HUDEP-2 (cell line): ENCODE measurements at regions not wholly inside any gene's neighbourhood (a gene's known extent, or its start where the extent isn't known, plus 50 kb on each side); places are given as distances from the start of the nearest gene placed in this dataset.

Source experiments
- DNase-seq, 76 experiments: peaks; one replicate each; lab custom pipeline; 2025; ENCODE audit not compliant: unreplicated experiment in 76 of 76; lab: John Stamatoyannopoulos, UW

DNA sequence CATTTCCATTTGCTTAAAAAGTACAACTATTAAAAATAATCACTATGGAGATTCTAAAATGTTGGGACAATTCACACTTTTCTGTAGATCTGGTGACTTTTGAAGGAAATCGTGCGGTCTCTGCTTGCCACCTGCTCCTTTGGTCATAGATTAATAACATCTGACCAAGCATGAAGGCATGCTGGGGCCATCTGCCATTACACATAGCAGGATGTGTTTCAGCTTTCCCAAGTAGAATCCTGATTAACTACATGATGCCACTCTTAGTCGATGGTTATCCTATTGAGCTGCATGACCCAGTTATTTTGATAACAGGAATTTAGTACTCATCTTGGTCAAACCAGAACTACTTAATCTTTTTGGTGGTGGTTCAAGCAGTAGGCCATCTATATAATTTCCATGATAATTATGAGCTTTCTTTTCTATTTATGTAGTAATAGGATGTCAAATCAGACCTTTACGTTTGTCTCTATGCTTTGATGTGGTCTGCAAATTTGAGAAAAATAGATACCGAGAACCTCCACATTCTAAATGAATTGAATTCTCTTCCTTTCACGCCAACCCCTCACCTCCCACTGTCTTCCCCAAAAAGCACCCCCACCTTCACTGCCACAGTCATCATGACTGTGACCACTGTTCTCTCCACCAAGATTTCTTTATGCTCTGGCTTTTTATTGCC is 158.1 kb downstream of the DIPK2A start:
- no peak for DNase-seq

DNA sequence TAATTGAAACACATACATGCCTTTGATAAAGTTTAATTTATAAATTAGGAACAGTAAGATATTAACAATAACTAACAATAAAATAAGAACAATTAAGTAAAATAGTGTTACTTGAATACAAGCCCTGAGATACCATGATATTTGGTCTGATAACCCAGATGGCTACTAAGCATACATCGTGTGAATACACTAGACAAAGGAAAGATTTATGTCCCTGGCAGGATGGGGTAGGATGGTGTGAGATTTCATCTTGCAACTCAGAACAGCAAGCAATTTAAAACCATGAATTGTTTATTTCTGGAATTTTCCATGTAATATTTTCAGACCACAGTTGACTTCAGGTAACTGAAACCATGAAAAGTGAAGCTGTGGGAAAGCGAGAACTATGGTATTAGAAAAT is 169.5 kb downstream of the DIPK2A start:
- no peak for DNase-seq

DNA sequence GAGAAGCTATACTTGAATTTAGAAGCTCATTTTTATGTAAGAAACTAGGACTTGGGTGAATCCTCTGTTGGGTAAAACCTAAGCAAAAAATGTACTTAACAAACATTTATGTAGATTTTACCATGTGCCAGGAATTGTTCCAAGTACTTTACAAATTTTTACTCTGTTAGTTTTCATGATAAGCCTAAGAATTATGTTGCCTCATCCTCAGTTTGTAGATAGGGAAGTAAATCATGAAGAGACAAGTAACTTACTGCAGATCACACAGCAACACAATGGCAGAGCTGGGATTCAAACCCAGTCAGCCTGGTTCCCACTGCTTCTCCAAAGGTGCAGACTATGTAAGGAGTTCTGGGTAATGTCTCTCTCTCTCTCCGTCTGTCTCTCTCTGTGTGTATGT is 169.9 kb downstream of the DIPK2A start:
- DNase-seq = no peak

DNA sequence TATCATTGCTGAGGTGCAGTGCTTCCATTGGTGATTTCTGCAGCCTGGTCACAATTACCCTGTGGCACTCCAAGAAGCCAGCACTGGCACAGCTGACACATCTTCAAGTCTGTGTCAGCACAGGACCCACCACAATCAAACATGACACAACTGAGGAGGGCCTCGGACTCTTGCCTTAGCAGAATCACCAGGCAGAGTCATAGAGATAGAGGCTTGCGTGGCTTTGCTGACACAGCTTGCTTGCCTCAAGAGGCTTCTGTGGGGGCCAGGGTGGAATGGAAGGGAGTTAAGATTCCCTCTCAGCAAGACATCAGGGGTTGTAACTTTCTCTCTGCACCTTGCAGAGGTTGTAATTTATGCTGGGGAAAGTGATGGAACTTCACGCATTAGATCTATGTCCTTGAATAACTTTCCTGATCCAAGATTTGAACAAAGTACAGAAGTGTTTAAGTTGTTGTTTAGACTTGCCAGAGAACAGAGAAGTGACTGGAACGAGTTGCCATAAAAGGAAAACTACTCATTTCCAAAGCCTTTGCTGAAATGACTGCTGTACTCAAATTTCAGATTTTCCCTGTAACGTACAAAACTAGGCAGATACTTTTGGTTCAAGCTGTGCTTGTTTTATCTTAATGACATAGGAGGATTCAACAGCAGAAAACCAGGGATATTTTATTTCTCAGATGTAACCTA is 170.7 kb downstream of the DIPK2A start:
- DNase-seq = no peak

DNA sequence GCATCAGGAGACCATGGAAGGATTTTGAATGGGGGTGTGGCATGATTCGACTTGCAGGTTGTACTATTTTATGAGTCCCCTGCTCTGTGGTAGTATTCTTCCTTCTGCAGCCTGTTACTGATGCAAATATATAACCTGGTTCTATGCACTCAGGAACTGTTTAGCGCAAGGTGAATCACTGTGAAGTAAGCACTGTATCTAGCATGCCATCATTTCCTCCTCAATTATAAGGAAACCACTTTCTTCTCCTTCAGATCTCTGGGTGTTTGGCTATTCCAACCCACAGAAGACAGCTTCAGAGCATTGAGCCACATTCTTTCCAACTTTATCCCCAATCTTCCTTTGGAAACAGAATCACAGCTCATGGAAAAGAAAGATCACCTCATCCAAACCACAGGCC is 176.7 kb downstream of the DIPK2A start:
- no peak for DNase-seq

DNA sequence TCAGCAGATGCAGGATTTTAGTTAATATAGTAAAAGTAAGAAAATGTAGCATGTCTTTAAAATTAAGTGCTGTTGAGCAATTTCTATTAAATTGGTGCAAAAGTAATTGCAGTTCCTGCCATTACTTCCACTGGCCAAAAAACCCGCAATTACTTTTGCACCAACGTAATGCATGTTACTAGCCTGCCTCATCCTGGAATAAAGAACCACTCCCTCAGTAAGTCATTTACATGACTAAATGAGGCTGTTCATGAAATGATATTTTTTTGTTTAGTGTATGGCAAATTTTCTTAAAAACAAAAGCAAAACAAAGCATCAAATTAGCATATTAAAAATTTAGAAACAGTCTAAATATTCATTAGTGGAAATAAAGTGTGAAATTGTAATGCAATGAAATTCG is 180.4 kb downstream of the DIPK2A start:
- no peak for DNase-seq

DNA sequence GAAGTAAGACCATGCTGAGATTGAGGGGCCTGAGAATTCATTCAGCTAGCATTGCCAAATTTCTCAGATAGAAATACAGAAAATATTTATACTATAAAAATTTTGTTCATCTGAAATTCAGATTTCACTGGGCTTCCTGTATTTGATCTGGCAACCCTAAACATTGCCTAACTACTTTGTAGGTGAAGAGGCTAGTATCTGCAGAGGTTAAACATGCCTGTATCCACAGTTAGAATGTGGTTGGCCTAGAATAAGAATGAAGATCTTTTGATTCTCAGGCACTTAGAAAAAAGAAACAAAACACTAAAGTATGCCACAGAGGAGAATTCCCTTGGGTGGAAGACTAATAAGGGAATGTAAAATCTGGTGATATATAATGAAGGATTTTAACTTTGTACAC is 189.0 kb downstream of the DIPK2A start:
- no peak for DNase-seq

DNA sequence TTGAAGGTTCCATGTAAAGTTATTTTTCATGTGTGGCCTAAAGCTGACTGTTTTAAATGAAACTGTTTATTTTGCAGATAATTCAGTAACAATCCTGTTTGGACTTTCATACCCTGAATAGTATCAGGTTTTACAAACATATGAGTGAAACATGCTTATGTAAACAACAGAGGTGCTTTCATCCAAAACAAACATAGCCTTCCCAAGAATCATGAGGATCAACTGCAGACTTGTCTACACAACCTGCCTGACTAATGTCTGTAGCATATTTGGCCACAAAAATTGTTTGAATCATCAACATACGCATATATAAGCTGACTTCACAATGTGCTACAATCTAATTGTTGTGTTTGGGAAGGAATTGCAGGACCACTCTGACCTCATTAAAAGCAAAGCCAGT is 190.4 kb downstream of the DIPK2A start:
- DNase-seq = no peak

DNA sequence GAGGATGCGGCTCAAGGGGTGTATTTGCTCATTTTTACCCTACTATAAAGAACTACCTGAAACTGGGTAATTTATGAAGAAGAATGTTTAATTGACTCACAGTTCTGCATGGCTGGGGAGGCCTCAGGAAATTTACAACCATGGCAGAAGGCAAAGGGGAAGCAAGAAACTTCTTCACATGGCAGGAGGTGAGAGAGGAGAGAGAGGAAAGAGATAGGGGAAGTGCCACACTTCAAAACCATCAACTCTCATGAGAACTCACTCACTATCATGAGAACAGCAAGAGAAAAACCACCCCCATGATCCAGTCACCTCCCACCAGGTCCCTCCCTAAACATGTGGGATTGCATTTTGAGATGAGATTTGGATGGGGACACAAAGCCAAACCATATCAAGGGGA is 192.7 kb downstream of the DIPK2A start:
- no peak for DNase-seq

DNA sequence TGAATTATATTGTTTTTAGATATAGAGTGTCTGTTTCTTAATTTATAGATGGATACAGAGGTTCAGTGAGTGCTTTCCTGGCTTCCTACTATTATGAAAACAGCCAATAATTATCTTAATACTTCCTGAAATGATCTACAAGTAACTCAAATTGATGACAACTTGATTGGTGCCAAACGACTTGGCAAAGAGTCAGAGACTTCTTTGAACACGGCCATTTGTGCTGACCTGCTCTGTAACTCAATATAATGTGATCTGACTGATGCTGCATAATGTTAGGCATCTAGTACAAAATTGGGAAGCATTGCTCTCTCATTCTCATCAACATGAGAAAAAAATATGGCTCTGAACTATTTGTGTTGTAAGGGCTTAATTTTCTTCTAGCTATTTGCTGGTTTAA is 193.9 kb downstream of the DIPK2A start:
- DNase-seq = no peak

DNA sequence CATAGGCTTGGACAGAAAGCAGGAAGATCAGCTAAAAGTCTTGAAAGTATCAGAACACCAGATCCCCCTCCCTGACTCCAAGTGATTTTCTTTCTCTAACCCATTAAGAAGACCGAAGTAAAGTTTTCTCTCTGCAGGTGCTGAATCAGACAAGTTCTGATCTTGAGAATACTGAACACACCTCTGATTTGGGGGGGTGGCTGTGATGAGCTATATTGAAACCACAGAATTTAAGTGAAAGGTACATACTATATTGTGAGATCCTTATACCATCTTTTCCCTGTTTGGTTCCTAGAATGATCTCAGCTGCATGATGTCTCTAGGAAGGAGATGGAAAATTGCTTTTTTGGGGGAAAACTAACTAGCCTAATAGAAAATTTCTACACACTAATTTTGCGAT is 196.0 kb downstream of the DIPK2A start:
- DNase-seq = no peak

DNA sequence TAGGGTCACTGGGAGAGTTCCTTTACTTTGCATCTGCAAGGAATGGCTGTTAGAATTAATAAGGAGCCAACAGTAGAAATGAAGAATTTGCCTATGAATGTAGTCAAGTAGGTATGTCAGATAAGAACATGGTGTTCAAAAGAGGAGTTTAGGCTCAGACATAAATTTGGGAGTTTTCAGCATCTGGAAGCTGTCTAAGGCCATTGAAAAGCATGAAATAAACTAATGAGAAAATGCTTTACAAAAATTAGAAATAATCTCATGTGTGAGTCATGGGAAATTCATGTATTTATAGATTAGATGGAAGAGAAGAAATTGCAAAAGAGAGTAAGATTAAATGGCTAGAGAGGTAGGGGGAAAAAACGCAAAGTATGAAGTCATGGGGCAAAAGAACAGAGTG is 201.9 kb downstream of the DIPK2A start:
- no peak for DNase-seq

DNA sequence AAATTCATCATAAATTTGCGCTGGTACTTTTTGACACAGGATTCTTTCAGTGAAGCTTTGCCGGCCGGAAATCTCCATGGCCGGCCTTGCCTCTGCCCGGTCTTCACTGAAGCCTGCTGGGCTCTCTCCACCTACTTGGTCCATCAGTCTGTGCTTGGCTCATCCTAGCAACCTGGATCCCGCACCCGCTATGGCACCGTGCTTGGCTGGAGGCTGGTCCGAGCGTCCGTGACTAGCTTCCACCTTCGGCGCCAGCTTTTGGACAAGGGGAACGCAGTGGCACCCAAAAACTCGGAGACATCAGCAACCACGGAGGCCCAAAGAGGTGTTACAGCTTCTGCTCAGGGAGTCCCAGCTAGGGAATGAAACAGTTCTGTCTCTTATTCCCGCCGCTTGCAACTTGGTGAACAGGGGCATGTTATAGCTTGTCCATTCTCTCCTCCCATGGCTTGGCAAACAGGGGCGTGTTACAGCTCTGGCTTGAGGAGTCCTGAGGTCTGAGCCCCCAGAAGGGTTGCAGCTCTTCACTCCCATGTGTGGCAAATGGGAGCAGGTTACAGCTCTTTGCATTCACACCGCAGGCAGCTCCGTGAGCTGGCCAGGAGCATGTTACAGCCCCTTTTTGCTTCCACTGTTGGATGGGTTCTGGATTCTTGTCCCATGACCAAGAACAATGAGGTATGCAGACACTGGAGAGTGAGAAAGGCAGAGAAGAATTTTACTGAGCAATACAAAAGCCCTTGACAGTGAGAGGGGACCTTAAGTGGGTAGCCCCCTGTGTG is 204.2 kb downstream of the DIPK2A start:
- no peak for DNase-seq

DNA sequence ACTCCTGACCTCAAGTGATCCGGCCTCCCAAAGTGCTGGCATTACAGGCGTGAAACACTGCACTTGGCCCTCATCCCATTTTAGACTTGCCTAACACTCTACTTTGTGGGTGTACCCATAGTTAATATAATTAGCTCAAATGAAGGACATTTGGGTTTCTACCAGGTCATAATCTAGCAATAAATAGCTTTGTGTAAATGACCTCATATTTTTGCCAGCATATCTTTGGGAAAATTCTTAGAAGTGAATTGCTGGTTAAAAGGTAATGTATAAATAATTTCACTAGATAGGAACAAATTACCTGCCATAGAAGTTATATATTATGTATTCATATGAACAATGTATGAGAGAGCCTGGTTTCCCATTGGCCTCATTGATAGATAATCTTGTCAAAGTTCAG is 206.0 kb downstream of the DIPK2A start:
- no peak for DNase-seq

DNA sequence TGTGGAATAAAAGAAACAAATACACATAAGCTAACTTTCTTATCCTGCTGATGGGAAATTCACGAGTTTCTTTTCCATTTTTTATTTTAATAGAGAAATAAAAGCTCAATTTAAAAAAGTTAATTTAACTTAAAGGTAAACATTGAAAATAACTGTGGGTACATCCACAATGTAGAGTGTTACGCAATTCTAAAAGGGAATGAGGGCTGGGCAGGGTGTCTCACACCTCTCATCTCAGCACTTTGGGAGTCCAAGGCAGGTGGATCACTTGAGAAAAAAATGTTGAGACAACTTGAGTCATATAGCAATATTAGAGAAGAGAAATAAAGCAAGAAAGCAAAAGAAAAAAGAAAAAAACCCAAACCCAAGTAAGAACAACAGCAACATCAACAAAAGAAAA is 207.0 kb downstream of the DIPK2A start:
- DNase-seq = no peak

DNA sequence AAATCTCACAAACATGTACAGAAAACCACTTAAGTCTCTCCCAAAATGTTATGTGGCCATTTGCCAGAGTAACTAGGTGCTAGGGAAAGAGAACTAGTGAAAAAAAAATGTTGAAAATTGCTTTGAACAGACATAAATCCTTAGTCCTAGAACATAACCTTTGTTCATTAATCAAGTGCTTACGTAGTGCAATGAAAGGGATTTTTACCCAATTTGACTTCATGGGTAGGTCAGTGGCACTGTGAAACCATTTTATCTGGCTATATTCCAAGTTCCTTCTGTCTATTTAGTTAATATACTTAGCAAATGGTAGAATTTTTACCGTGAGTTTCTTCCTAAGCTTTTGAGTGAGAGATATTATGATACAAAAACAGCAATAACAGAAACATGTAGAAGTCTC is 209.4 kb downstream of the DIPK2A start:
- no peak for DNase-seq

DNA sequence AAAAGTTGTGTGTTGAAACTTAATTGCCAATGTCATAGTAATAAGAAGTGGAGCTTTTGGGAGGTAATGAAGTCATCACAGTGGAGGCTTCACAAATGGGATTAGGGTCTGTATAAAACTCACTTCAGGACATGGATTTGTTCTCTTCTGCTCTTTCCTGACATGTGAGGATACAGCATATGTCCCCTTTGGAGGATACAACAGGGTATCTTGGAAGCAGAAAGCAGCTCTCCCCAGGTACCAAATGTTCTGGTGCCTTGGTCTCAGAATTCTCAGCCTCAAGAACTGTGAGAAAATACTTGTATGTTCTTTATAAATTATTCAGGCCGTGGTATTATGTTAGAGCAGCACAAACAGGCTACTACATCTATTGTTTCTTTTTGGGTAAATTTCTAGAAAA is 210.9 kb downstream of the DIPK2A start:
- DNase-seq = no peak

DNA sequence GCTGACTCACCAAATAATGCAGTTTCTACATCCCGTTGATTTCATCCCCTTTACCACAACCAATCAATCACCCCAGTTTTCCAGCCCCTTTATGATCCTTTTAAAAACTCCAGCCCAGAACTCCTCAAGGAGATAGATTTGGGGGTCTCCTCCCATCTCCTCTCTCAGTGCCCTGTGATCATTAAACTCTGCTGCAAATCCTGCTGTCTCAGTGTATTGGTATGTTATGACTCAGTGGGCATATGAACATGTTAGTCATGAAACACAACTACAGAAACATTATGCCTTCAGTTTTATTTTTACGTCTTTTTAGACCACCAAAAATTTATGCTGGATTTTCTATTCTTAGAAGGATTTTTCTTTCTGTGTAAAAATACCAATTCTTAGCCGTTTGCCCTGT is 213.7 kb downstream of the DIPK2A start:
- no peak for DNase-seq

DNA sequence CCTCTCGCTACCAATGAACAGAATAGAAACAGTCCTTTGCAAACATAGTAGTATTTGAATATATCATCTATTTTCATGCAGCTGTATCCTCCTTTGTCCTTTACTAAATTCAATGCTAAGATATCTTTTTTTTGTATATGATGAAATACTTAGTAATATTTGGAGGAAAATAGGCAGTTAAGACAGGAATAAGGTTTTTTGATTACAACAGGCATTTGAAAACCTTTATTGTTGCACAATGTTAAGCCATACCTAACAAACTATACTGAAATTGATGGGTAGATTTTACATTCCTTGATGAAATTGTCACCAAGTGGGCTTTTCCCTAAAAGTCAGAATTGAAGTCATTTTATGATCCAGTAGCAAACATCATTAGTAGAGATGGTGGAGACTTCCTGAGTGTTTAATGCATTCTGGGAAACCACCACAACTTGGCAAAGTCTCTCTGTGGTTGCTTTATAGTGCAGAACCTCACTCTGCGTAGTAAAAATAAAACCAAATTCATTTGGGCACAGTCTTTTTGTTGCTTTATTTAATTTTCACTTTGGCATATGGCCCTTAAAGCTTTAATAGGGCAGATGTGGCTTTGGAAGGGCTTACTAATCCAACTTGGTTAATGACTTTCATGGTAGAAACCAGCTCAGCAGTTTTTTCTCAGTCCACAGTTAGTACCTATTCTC is 216.0 kb downstream of the DIPK2A start:
- DNase-seq = no peak

DNA sequence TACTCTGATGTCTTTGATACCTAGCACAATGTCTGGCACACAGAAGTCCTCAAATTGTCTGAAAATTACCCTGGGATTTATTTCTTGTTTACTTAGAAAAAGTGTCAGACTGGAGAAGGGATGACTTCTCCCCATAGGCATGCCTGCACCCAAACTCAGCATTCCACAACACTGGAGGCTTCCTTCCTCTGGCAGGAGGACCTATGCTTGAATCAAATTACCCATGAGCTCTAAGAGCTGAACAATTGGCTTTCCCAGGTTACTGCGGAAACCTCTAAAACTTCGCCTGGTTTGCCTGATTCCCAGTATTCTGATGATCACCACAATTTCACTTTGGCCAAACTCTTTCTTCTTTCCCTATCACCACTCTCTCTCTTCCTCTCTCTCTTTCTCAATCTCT is 217.4 kb downstream of the DIPK2A start:
- no peak for DNase-seq

DNA sequence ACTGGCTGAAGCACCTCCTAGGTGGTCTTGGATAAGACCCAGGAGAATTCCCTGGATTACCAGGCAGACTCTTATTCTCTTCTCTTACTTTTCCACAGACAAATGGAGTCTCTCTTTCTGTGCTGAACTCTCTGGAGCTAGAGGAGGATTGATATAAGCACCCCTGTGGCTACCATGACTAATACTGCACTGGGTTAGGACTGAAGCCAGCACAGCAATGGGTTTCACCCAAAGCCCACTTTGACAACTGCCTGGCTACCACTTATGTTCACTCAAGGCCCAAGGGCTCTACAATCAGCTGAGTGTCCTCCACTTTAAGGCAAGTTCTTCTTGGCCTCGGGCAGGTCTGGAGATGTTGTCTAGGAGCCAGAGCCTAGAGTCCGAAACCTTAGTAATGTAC is 225.5 kb downstream of the DIPK2A start:
- no peak for DNase-seq
